Fibroblast of mammary gland (primary cell): ENCODE measurements at regions not wholly inside any gene's neighbourhood (a gene's known extent, or its start where the extent isn't known, plus 50 kb on each side); places are given as distances from the start of the nearest gene placed in this dataset.

Source experiments
- DNase-seq: peaks from one replicate; pipeline ENCODE4 v3.0.0-alpha.2; 2010; ENCODE audit warnings: low read depth
- H3K4me3 ChIP-seq: 2 replicates; pipeline ENCODE4 v1.5.1; 2011; ENCODE audit warnings: low read depth, mild to moderate bottlenecking, low read length, moderate library complexity; ENCODE audit not compliant: control insufficient read depth
- TF ChIP-seq, protein P1 (sequence below): conservative IDR thresholded peaks from 2 replicates; pipeline ENCODE4 v1.5.1; 2011; ENCODE audit warnings: low read depth, low read length, inconsistent platforms; ENCODE audit not compliant: control insufficient read depth, insufficient read depth

DNA sequence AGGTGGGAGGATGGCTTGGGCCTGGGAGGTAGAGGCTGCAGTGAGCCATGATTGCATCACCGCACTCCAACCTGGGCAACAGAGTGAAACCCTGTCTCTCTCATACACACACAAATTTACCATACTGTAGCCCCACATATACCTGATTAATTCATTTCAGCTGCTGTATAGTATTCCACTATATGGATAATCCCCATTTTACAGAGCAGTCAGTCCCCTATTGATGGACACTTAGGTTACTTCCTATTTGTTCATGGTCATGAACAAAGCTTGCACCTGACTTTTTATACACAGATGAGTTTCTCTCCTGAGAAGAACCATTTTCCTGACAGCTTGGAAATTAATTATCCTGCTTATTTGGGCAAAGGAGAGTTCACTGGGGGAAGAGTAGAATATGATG lies 59.2 kb downstream of the EMX2 start:
- no peak for DNase-seq
- TF ChIP-seq, protein P1, sequence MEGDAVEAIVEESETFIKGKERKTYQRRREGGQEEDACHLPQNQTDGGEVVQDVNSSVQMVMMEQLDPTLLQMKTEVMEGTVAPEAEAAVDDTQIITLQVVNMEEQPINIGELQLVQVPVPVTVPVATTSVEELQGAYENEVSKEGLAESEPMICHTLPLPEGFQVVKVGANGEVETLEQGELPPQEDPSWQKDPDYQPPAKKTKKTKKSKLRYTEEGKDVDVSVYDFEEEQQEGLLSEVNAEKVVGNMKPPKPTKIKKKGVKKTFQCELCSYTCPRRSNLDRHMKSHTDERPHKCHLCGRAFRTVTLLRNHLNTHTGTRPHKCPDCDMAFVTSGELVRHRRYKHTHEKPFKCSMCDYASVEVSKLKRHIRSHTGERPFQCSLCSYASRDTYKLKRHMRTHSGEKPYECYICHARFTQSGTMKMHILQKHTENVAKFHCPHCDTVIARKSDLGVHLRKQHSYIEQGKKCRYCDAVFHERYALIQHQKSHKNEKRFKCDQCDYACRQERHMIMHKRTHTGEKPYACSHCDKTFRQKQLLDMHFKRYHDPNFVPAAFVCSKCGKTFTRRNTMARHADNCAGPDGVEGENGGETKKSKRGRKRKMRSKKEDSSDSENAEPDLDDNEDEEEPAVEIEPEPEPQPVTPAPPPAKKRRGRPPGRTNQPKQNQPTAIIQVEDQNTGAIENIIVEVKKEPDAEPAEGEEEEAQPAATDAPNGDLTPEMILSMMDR: no peak

DNA sequence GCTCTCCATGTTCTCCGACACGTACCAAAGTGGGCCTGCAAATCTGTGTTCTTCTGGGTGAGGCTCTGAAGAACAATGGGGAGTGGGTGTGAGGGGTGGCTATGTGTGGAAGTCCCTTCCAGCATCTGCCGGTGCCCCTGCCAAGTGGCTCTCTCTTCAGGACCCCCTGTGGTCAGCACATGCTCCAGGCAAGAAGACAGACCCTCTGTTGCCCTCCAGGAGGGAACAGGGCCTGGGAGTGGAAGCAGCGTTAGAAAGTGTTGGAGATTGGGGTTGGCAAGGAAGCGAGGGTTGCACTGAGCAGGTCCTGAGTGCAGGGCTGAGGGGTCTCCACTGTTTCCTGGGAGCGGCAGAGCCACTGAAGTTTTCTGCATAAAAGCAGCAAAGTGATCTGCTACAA lies 60.5 kb downstream of the EMX2 start:
- no peak overlapping the region for H3K4me3 ChIP-seq
- TF ChIP-seq, protein P1: no peak
- DNase-seq: no peak

More for the DNA sequence above, 59.2 kb downstream of the EMX2 start:
- no peak overlapping the region for H3K4me3 ChIP-seq

DNA sequence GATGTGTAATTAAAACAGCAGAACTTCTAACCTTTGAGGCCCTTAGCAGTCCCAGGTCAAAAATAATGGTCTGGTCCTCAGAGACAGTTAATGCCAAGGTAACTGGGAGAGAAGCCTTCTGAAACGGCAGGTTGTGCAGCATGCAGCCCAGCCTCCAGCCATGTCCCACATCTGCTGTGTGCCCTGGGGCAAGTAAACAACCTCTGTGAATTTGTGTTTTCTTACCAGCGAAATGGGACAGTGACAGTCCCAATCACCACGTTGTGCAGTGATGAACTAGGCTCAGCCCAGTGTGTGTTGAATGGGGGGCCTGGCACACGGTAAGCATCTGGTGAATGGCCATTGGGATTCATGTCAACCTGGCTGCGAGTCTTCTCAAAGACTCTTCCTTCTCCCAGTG lies 61.2 kb downstream of the EMX2 start:
- DNase-seq: no peak
- H3K4me3 ChIP-seq: no peak overlapping the region
- TF ChIP-seq, protein P1: no peak

DNA sequence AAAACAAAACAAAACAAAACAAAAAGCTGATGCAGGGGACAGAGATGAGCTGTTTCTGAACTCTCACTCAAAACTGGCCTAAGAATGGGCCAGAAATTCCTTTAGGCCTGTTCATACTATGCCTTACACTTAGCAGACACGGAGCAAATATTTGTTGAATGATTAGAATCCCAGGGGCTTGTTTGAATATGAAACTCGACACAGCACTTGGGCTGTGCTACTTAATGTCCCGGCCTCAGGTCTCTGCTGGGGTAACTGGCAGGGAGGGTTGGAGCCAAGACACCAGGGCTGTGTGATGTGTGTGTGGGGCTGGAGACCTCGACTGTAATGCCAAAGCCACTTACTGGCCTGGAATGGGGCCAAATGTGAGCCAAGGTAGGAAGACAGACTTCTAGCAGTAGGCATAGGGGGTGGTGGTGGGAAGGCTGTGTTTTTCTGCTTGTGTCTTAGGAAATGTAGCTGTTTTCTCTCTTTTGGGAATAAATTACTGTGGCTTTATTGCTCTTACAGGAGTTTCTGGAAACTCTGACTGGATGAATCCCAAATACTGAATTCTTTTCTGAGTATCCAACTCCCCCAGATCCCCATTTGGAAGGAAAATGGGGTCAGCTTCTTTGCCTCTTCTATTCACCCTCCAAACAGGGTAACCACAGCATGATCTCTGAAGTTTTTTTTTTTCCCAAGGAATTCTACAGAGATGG lies 66.7 kb downstream of the EMX2 start:
- TF ChIP-seq, protein P1: no peak
- DNase-seq: peak; percentile 88
- no peak overlapping the region for H3K4me3 ChIP-seq

DNA sequence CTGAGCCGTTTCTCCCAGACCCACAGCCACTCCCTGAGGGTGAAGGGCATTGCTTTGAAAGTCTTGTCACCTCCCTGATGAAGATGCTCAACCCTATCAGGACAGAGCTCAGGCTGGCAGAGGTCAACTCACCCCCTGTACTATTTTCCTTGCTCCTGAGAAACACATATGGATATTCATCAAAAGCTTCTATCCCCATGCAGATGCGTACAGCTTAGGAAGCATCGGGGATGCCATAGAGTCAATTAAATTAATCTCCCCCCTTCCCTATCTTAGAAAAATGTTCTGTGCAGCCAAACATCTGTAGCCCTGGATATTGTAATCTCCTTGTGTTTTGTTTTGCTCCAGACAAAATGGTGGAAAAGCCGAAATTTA lies 67.2 kb downstream of the EMX2 start:
- TF ChIP-seq, protein P1: no peak
- no peak for DNase-seq
- no peak overlapping the region for H3K4me3 ChIP-seq

DNA sequence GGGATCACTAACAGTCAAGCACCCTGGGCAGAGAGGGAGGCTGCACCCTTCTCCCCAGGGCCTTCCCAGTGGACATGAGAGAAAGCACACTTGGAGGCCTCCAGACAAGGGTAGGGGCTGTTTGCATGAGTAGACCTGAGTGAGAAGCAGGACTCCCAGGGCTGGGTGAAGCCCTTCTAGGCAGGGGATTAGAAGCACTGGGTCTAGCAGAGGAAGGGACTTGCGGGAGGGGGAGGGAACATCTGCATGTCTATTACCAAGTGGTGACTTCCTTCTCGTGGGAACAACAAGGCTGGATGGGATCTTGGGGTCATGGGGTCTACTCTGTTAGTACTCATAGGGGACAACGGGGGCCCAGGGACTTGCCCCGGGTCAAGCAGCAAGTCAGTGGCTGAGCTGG lies 67.8 kb downstream of the EMX2 start:
- DNase-seq: no peak
- H3K4me3 ChIP-seq: no peak overlapping the region
- TF ChIP-seq, protein P1: no peak

DNA sequence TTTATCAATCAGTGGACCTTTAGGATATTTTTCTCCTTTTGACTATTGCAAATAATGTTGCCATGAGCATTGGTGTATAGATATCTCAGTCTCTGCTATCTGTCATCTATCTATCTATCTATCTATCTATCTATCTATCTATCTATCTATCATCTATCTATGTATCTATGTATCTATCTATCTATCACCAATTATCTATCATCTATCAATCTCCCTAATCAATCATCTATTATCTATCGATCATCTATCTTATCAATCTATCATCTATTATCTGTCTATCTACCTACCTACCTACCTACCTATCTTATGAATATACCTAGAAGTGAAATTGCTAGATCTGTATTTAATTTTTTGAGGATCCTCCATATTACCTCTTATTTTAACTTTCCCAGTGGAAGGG lies 69.6 kb downstream of the EMX2 start:
- no peak for DNase-seq
- TF ChIP-seq, protein P1: no peak
- H3K4me3 ChIP-seq: no peak overlapping the region
